ENCODE measurements at regions not wholly inside any gene's neighbourhood (a gene's known extent, or its start where the extent isn't known, plus 50 kb on each side); places are given as distances from the start of the nearest gene placed in this dataset.

DNA sequence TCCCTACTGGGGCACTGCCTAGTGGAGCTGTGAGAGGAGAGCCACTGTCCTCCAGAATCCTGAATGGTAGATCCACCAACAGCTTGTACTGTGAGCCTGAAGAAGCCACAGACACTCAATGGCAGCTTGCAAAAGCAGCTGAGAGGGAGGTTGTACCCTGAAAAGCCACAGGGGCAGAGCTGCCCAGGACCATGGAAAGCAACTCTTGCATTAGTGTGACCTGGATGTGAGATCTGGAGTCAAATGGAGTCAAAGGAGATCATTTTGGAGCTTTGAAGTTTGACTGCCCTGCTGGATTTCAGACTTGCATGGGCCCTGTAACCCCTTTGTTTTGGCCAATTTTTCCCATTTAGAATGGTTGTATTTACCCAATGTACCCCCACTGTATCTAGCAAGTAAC is 871.4 kb upstream of the PRMT6 start:
- no peak overlapping the region for H3K27ac ChIP-seq (ENCODE audit: low read depth)
- no peaks in the 10 kb centered on the region for H3K36me3 ChIP-seq (ENCODE audit: insufficient read depth)
- DNase-seq (ENCODE audit: extremely low spot score), result no peak
- no peak overlapping the region for H3K4me3 ChIP-seq (ENCODE audit: low read depth, low read length)
- H3K4me1 ChIP-seq (ENCODE audit: insufficient read depth), result no peaks in the 10 kb centered on the region

GRCh38 chr1:106189780-106190179 is 866.7 kb upstream of the PRMT6 start:
- Histone ChIP-seq H3K4me1 (ENCODE audit: insufficient read depth) (no peaks in the 10 kb centered on the region), H3K4me3 (ENCODE audit: low read depth, low read length) (no peak overlapping the region), H3K36me3 (ENCODE audit: insufficient read depth) (no peaks in the 10 kb centered on the region), H3K27ac (ENCODE audit: low read depth) (no peak overlapping the region)
- WGBS, result 90% methylated on average over 2 of the region's 2 CpGs
- DNase-seq (ENCODE audit: extremely low spot score), result no peak

DNA sequence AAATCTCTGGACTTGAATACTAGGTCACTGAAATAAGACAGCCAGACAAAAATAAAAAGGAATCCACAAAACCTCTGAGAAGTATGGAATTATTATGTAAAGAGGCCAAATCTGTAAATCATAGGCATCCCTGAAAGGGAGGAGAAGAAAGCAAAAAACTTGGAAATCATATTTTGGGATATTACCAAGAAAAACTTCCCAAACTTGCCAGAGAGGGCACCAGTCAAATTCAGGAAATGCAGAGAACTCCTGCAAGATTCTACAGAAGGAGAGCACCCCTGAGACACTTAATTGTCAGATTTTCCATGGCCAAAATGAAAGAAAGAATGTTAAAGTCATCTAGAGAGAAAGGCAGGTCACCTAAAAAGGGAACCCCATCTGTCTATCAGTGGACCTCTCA is 862.3 kb upstream of the PRMT6 start:
- no peak for DNase-seq (ENCODE audit: extremely low spot score)
- Histone ChIP-seq H3K4me3 (ENCODE audit: low read depth, low read length) (no peak overlapping the region), H3K27ac (ENCODE audit: low read depth) (no peak overlapping the region), H3K4me1 (ENCODE audit: insufficient read depth) (no peaks in the 10 kb centered on the region), H3K36me3 (ENCODE audit: insufficient read depth) (no peaks in the 10 kb centered on the region)

DNA sequence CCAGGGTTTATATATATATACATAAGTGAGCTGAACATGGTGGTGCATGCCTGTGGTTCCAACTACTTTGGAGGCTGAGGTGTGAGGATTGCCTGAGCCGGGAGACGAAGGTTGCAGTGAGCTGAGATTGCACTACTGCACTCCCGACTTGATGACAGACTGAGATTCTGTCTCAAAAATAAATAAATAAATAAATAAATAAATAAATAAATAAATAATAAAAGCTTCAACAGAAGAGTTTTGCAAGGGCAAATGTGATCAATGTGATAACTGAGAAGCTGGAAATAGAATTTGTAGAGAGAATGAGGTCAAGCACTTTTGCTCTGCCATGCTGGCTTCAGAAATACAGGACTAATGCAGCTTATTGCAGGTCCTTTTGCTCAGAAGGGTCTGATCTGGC is 855.8 kb upstream of the PRMT6 start:
- Histone ChIP-seq H3K27ac (ENCODE audit: low read depth) (no peak overlapping the region), H3K36me3 (ENCODE audit: insufficient read depth) (no peaks in the 10 kb centered on the region), H3K4me3 (ENCODE audit: low read depth, low read length) (no peak overlapping the region), H3K4me1 (ENCODE audit: insufficient read depth) (no peaks in the 10 kb centered on the region)
- WGBS, result 92% methylated on average over 3 of the region's 3 CpGs
- DNase-seq (ENCODE audit: extremely low spot score), result no peak

GRCh38 chr1:106207185-106207584 is 849.3 kb upstream of the PRMT6 start:
- no peak for DNase-seq (ENCODE audit: extremely low spot score)
- Histone ChIP-seq H3K4me3 (ENCODE audit: low read depth, low read length) (no peak overlapping the region), H3K4me1 (ENCODE audit: insufficient read depth) (no peaks in the 10 kb centered on the region), H3K36me3 (ENCODE audit: insufficient read depth) (no peaks in the 10 kb centered on the region), H3K27ac (ENCODE audit: low read depth) (no peak overlapping the region)
- WGBS, result 76% methylated on average over 1 of the region's 1 CpG

DNA sequence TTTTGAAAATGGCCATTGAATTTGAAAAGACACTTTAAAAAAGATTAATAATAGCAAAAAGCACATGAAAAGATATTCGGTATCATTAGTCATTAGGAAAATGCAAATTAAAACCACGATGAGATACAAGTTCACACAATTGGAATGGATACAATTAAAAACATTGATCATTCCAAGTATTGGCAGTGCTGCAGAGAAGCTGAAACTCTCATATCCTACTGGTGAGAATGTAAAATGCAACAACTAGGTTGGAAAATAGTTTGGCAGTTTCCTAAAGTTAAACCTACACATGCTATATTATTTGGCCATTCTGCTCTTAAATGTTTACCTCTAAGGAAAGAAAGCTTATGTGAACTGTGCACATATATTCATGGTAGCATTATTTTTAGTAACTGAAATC is 838.7 kb upstream of the PRMT6 start:
- no peaks in the 10 kb centered on the region for H3K4me1 ChIP-seq (ENCODE audit: insufficient read depth)
- no peak overlapping the region for H3K4me3 ChIP-seq (ENCODE audit: low read depth, low read length)
- no peak for DNase-seq (ENCODE audit: extremely low spot score)
- WGBS, result 68% methylated on average over 2 of the region's 2 CpGs
- H3K36me3 ChIP-seq (ENCODE audit: insufficient read depth), result no peaks in the 10 kb centered on the region
- H3K27ac ChIP-seq (ENCODE audit: low read depth), result no peak overlapping the region

DNA sequence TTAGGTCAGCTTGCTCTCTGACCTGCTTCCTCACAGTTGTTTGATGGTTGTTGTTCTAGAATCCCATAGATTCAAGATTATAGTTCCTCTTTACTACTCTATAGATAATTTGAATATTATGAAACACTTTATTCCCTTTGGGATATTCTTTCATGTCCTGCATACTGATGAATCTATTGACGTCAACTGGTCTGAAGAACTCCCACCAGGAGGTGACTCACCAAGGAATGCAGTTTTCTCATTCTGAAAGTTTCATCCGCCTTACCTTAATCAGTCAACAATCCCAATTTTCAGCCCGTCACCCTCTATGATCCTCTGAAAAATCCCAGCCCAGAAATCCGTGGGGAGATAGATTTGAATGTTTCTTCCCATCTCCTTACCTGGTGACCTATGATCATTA is 834.1 kb upstream of the PRMT6 start:
- Histone ChIP-seq H3K4me1 (ENCODE audit: insufficient read depth) (no peaks in the 10 kb centered on the region), H3K36me3 (ENCODE audit: insufficient read depth) (no peaks in the 10 kb centered on the region), H3K27ac (ENCODE audit: low read depth) (no peak overlapping the region), H3K4me3 (ENCODE audit: low read depth, low read length) (no peak overlapping the region)
- no peak for DNase-seq (ENCODE audit: extremely low spot score)
- 92% methylated on average over 4 of the region's 4 CpGs for WGBS

DNA sequence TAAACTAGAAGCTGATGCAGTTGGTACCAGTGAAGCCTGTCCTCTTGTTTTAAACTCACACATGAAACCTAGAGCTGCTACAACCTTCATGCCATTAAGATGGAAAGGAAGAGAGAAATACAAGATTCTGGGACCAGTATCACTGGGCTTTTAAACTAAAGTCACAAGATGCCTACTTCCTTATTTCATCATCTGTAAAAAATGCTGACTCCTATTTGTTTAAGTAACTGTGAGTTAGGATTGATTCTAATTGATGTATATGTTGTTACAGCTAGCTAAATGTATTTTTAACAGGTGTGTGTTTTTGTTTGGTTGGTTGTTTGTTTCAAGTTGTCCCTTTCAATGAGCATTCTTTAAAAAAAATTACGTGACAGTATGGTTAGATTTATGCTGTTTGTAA is 833.3 kb upstream of the PRMT6 start:
- WGBS, result 95% methylated on average over 1 of the region's 1 CpG
- H3K4me3 ChIP-seq (ENCODE audit: low read depth, low read length), result no peak overlapping the region
- no peaks in the 10 kb centered on the region for H3K36me3 ChIP-seq (ENCODE audit: insufficient read depth)
- no peak overlapping the region for H3K27ac ChIP-seq (ENCODE audit: low read depth)
- no peaks in the 10 kb centered on the region for H3K4me1 ChIP-seq (ENCODE audit: insufficient read depth)
- no peak for DNase-seq (ENCODE audit: extremely low spot score)

DNA sequence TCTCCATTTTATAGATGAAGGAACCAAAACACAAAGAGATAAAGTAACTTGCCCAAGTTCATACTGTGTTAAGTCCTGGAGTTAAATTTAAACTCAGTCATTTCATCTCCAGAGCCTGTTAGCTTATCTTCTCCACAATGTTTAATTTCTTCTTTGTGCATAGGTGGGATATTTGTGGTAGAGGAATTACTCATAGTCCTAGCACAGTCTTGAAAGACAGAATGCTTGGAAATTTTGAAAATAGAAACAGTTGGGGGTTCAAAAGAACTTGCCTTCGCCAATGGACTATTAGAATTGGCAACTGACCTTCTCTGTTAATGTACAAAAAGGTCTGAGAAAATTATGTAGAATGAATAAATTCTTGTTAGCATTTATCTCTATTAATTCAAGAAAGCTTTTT is 832.0 kb upstream of the PRMT6 start:
- DNase-seq (ENCODE audit: extremely low spot score), result no peak
- no peaks in the 10 kb centered on the region for H3K4me1 ChIP-seq (ENCODE audit: insufficient read depth)
- H3K27ac ChIP-seq (ENCODE audit: low read depth), result no peak overlapping the region
- 86% methylated on average over 1 of the region's 1 CpG for WGBS
- no peak overlapping the region for H3K4me3 ChIP-seq (ENCODE audit: low read depth, low read length)
- no peaks in the 10 kb centered on the region for H3K36me3 ChIP-seq (ENCODE audit: insufficient read depth)

- H3K36me3 ChIP-seq (ENCODE audit: insufficient read depth), result no peaks in the 10 kb centered on the region
- no peaks in the 10 kb centered on the region for H3K4me1 ChIP-seq (ENCODE audit: insufficient read depth)
- no peak overlapping the region for H3K27ac ChIP-seq (ENCODE audit: low read depth)
- no peak for DNase-seq (ENCODE audit: extremely low spot score)
- WGBS, result 78% methylated on average over 3 of the region's 3 CpGs
- H3K4me3 ChIP-seq (ENCODE audit: low read depth, low read length), result no peak overlapping the region
Measured at GRCh38 chr1:106225403-106225802, 831.1 kb upstream of the PRMT6 start.

- Histone ChIP-seq H3K36me3 (ENCODE audit: insufficient read depth) (no peaks in the 10 kb centered on the region), H3K4me1 (ENCODE audit: insufficient read depth) (no peaks in the 10 kb centered on the region), H3K4me3 (ENCODE audit: low read depth, low read length) (no peak overlapping the region), H3K27ac (ENCODE audit: low read depth) (no peak overlapping the region)
- WGBS, result 65% methylated on average over 1 of the region's 1 CpG
- DNase-seq (ENCODE audit: extremely low spot score), result no peak
Measured at GRCh38 chr1:106226550-106226949, 829.9 kb upstream of the PRMT6 start.

DNA sequence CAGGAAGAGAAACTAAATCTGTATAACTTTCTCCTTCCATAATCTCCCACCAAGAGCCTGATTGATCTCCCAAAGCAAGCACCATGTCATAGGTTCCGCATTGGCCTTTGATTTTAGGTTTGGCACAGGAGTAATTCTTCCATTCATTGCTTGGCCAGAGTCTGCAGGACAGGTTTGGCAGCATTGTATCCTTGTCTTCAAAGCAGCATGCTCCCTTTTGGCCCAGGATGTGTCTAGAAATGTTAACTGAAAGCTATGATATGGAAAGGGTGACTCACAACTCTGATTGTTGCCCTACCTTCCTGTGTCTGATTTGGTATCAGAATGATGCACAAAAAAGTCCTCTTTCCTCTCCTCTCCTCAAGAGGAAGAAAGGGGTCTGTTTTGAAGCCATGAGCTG is 824.3 kb upstream of the PRMT6 start:
- Histone ChIP-seq H3K27ac (ENCODE audit: low read depth) (no peak overlapping the region), H3K4me1 (ENCODE audit: insufficient read depth) (no peaks in the 10 kb centered on the region), H3K36me3 (ENCODE audit: insufficient read depth) (no peaks in the 10 kb centered on the region), H3K4me3 (ENCODE audit: low read depth, low read length) (no peak overlapping the region)
- no peak for DNase-seq (ENCODE audit: extremely low spot score)
- 91% methylated on average over 1 of the region's 1 CpG for WGBS

- no peaks in the 10 kb centered on the region for H3K4me1 ChIP-seq (ENCODE audit: insufficient read depth)
- no peaks in the 10 kb centered on the region for H3K36me3 ChIP-seq (ENCODE audit: insufficient read depth)
- no peak for DNase-seq (ENCODE audit: extremely low spot score)
- 83% methylated on average over 2 of the region's 2 CpGs for WGBS
- H3K27ac ChIP-seq (ENCODE audit: low read depth), result no peak overlapping the region
- no peak overlapping the region for H3K4me3 ChIP-seq (ENCODE audit: low read depth, low read length)
Measured at GRCh38 chr1:106233511-106233910, 823.0 kb upstream of the PRMT6 start.

DNA sequence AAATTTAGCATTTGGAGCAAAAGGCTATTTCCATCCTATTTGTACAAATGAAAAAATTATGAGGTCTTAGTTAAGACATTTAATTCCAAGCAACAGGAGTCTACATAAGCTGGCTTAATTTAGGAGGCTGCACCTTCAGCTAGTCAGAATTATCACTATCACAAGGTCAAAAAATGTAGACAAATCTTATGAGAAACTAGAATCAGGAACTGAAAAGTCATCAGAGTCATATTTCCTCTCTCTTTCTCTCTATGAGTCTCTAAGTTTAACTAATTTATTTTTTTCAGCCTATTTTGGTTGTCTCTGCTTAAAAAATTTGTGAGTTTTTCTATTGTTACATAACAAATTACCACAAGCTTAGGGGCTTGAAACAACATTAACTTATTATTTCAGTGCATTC is 807.1 kb upstream of the PRMT6 start:
- Histone ChIP-seq H3K4me1 (ENCODE audit: insufficient read depth) (no peaks in the 10 kb centered on the region), H3K36me3 (ENCODE audit: insufficient read depth) (no peaks in the 10 kb centered on the region), H3K27ac (ENCODE audit: low read depth) (no peak overlapping the region), H3K4me3 (ENCODE audit: low read depth, low read length) (no peak overlapping the region)
- no peak for DNase-seq (ENCODE audit: extremely low spot score)

DNA sequence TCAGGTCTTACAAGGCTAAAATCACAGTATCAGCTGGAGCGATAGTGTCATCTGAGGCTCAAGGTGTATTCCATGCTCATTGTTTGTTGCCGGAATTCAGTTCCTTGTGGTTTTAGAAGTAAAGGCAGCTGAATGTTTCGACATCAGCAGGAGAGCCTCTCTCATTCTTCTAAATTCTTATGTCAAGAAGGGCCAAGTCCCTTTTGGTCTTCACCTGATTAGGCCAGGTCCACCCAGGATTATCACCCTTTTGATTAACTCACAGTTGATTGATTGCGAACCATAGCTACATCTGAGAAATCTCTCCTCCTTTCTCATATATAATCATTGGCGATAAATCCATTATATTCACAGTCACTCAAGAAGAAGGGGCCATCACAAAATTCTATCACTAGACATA is 806.7 kb upstream of the PRMT6 start:
- DNase-seq (ENCODE audit: extremely low spot score), result no peak
- 76% methylated on average over 5 of the region's 5 CpGs for WGBS
- Histone ChIP-seq H3K27ac (ENCODE audit: low read depth) (no peak overlapping the region), H3K4me1 (ENCODE audit: insufficient read depth) (no peaks in the 10 kb centered on the region), H3K36me3 (ENCODE audit: insufficient read depth) (no peaks in the 10 kb centered on the region), H3K4me3 (ENCODE audit: low read depth, low read length) (no peak overlapping the region)

Data from urinary bladder (tissue), 3 donors.